ENCODE measurements at regions not wholly inside any gene's neighbourhood (a gene's known extent, or its start where the extent isn't known, plus 50 kb on each side); places are given as distances from the start of the nearest gene placed in this dataset.

GRCh38 chr12:127571578-127571977 lies 695.4 kb upstream of the TMEM132C start:
- Histone ChIP-seq H3K4me1 (ENCODE audit: control insufficient read depth in 1 of 2, insufficient read depth in 2 of 2, low read length in 2 of 2) (no peaks in the 10 kb centered on the region), H3K9me3 (ENCODE audit: control insufficient read depth in 1 of 2, low read length in 2 of 2) (no peaks in the 10 kb centered on the region), H3K36me3 (ENCODE audit: control insufficient read depth in 1 of 2, insufficient read depth in 2 of 2, low read length in 2 of 2) (no peaks in the 10 kb centered on the region), H3K4me3 (ENCODE audit: low read depth in 1 of 2, low read length in 2 of 2) (no peak overlapping the region), H3K27me3 (ENCODE audit: low read depth, low read length) (no peaks in the 10 kb centered on the region), H3K27ac (ENCODE audit: low read length) (no peak overlapping the region)

- no peaks in the 10 kb centered on the region for H3K4me1 ChIP-seq (ENCODE audit: control insufficient read depth in 1 of 2, insufficient read depth in 2 of 2, low read length in 2 of 2)
- no peaks in the 10 kb centered on the region for H3K9me3 ChIP-seq (ENCODE audit: control insufficient read depth in 1 of 2, low read length in 2 of 2)
- no peak overlapping the region for H3K4me3 ChIP-seq (ENCODE audit: low read depth in 1 of 2, low read length in 2 of 2)
- H3K36me3 ChIP-seq (ENCODE audit: control insufficient read depth in 1 of 2, insufficient read depth in 2 of 2, low read length in 2 of 2), result no peaks in the 10 kb centered on the region
- H3K27me3 ChIP-seq (ENCODE audit: low read depth, low read length), result no peaks in the 10 kb centered on the region
- H3K27ac ChIP-seq (ENCODE audit: low read length), result no peak overlapping the region
These were observed 687.5 kb upstream of the TMEM132C start for GRCh38 chr12:127579446-127579845.

GRCh38 chr12:127582074-127582473 lies 684.9 kb upstream of the TMEM132C start:
- Histone ChIP-seq H3K36me3 (ENCODE audit: control insufficient read depth in 1 of 2, insufficient read depth in 2 of 2, low read length in 2 of 2) (no peaks in the 10 kb centered on the region), H3K9me3 (ENCODE audit: control insufficient read depth in 1 of 2, low read length in 2 of 2) (no peaks in the 10 kb centered on the region), H3K4me3 (ENCODE audit: low read depth in 1 of 2, low read length in 2 of 2) (no peak overlapping the region), H3K4me1 (ENCODE audit: control insufficient read depth in 1 of 2, insufficient read depth in 2 of 2, low read length in 2 of 2) (no peaks in the 10 kb centered on the region), H3K27ac (ENCODE audit: low read length) (no peak overlapping the region), H3K27me3 (ENCODE audit: low read depth, low read length) (no peaks in the 10 kb centered on the region)

GRCh38 chr12:127583041-127583440 lies 683.9 kb upstream of the TMEM132C start:
- H3K36me3 ChIP-seq (ENCODE audit: control insufficient read depth in 1 of 2, insufficient read depth in 2 of 2, low read length in 2 of 2), result no peaks in the 10 kb centered on the region
- no peak overlapping the region for H3K27ac ChIP-seq (ENCODE audit: low read length)
- no peaks in the 10 kb centered on the region for H3K4me1 ChIP-seq (ENCODE audit: control insufficient read depth in 1 of 2, insufficient read depth in 2 of 2, low read length in 2 of 2)
- H3K27me3 ChIP-seq (ENCODE audit: low read depth, low read length), result no peaks in the 10 kb centered on the region
- H3K9me3 ChIP-seq (ENCODE audit: control insufficient read depth in 1 of 2, low read length in 2 of 2), result no peaks in the 10 kb centered on the region
- H3K4me3 ChIP-seq (ENCODE audit: low read depth in 1 of 2, low read length in 2 of 2), result no peak overlapping the region

- H3K27me3 ChIP-seq (ENCODE audit: low read depth, low read length), result no peaks in the 10 kb centered on the region
- no peaks in the 10 kb centered on the region for H3K4me1 ChIP-seq (ENCODE audit: control insufficient read depth in 1 of 2, insufficient read depth in 2 of 2, low read length in 2 of 2)
- H3K36me3 ChIP-seq (ENCODE audit: control insufficient read depth in 1 of 2, insufficient read depth in 2 of 2, low read length in 2 of 2), result no peaks in the 10 kb centered on the region
- no peak overlapping the region for H3K4me3 ChIP-seq (ENCODE audit: low read depth in 1 of 2, low read length in 2 of 2)
- no peaks in the 10 kb centered on the region for H3K9me3 ChIP-seq (ENCODE audit: control insufficient read depth in 1 of 2, low read length in 2 of 2)
- no peak overlapping the region for H3K27ac ChIP-seq (ENCODE audit: low read length)
These were observed 678.7 kb upstream of the TMEM132C start for GRCh38 chr12:127588249-127588648.

- Histone ChIP-seq H3K27me3 (ENCODE audit: low read depth, low read length) (no peaks in the 10 kb centered on the region), H3K9me3 (ENCODE audit: control insufficient read depth in 1 of 2, low read length in 2 of 2) (no peaks in the 10 kb centered on the region), H3K36me3 (ENCODE audit: control insufficient read depth in 1 of 2, insufficient read depth in 2 of 2, low read length in 2 of 2) (no peaks in the 10 kb centered on the region), H3K4me1 (ENCODE audit: control insufficient read depth in 1 of 2, insufficient read depth in 2 of 2, low read length in 2 of 2) (no peaks in the 10 kb centered on the region), H3K27ac (ENCODE audit: low read length) (no peak overlapping the region), H3K4me3 (ENCODE audit: low read depth in 1 of 2, low read length in 2 of 2) (no peak overlapping the region)
These were observed 677.4 kb upstream of the TMEM132C start for GRCh38 chr12:127589541-127589940.

GRCh38 chr12:127590868-127591267 lies 676.1 kb upstream of the TMEM132C start:
- H3K27me3 ChIP-seq (ENCODE audit: low read depth, low read length), result no peaks in the 10 kb centered on the region
- H3K27ac ChIP-seq (ENCODE audit: low read length), result no peak overlapping the region
- no peaks in the 10 kb centered on the region for H3K4me1 ChIP-seq (ENCODE audit: control insufficient read depth in 1 of 2, insufficient read depth in 2 of 2, low read length in 2 of 2)
- no peaks in the 10 kb centered on the region for H3K9me3 ChIP-seq (ENCODE audit: control insufficient read depth in 1 of 2, low read length in 2 of 2)
- H3K4me3 ChIP-seq (ENCODE audit: low read depth in 1 of 2, low read length in 2 of 2), result no peak overlapping the region
- H3K36me3 ChIP-seq (ENCODE audit: control insufficient read depth in 1 of 2, insufficient read depth in 2 of 2, low read length in 2 of 2), result no peaks in the 10 kb centered on the region

GRCh38 chr12:127592245-127592644 lies 674.7 kb upstream of the TMEM132C start:
- Histone ChIP-seq H3K36me3 (ENCODE audit: control insufficient read depth in 1 of 2, insufficient read depth in 2 of 2, low read length in 2 of 2) (no peaks in the 10 kb centered on the region), H3K27ac (ENCODE audit: low read length) (no peak overlapping the region), H3K4me3 (ENCODE audit: low read depth in 1 of 2, low read length in 2 of 2) (no peak overlapping the region), H3K4me1 (ENCODE audit: control insufficient read depth in 1 of 2, insufficient read depth in 2 of 2, low read length in 2 of 2) (no peaks in the 10 kb centered on the region), H3K27me3 (ENCODE audit: low read depth, low read length) (no peaks in the 10 kb centered on the region), H3K9me3 (ENCODE audit: control insufficient read depth in 1 of 2, low read length in 2 of 2) (no peaks in the 10 kb centered on the region)

GRCh38 chr12:127594351-127594970 lies 672.5 kb upstream of the TMEM132C start:
- H3K9me3 ChIP-seq (ENCODE audit: control insufficient read depth in 1 of 2, low read length in 2 of 2), result no peaks in the 10 kb centered on the region
- H3K36me3 ChIP-seq (ENCODE audit: control insufficient read depth in 1 of 2, insufficient read depth in 2 of 2, low read length in 2 of 2), result no peaks in the 10 kb centered on the region
- H3K4me1 ChIP-seq (ENCODE audit: control insufficient read depth in 1 of 2, insufficient read depth in 2 of 2, low read length in 2 of 2), result no peaks in the 10 kb centered on the region
- no peaks in the 10 kb centered on the region for H3K27me3 ChIP-seq (ENCODE audit: low read depth, low read length)
- no peak overlapping the region for H3K27ac ChIP-seq (ENCODE audit: low read length)
- H3K4me3 ChIP-seq (ENCODE audit: low read depth in 1 of 2, low read length in 2 of 2), result no peak overlapping the region

- no peaks in the 10 kb centered on the region for H3K27me3 ChIP-seq (ENCODE audit: low read depth, low read length)
- H3K27ac ChIP-seq (ENCODE audit: low read length), result no peak overlapping the region
- H3K4me1 ChIP-seq (ENCODE audit: control insufficient read depth in 1 of 2, insufficient read depth in 2 of 2, low read length in 2 of 2), result no peaks in the 10 kb centered on the region
- no peak overlapping the region for H3K4me3 ChIP-seq (ENCODE audit: low read depth in 1 of 2, low read length in 2 of 2)
- no peaks in the 10 kb centered on the region for H3K36me3 ChIP-seq (ENCODE audit: control insufficient read depth in 1 of 2, insufficient read depth in 2 of 2, low read length in 2 of 2)
- no peaks in the 10 kb centered on the region for H3K9me3 ChIP-seq (ENCODE audit: control insufficient read depth in 1 of 2, low read length in 2 of 2)
These were observed 671.5 kb upstream of the TMEM132C start for GRCh38 chr12:127595506-127595905.

- no peaks in the 10 kb centered on the region for H3K4me1 ChIP-seq (ENCODE audit: control insufficient read depth in 1 of 2, insufficient read depth in 2 of 2, low read length in 2 of 2)
- no peaks in the 10 kb centered on the region for H3K36me3 ChIP-seq (ENCODE audit: control insufficient read depth in 1 of 2, insufficient read depth in 2 of 2, low read length in 2 of 2)
- no peak overlapping the region for H3K4me3 ChIP-seq (ENCODE audit: low read depth in 1 of 2, low read length in 2 of 2)
- H3K9me3 ChIP-seq (ENCODE audit: control insufficient read depth in 1 of 2, low read length in 2 of 2), result no peaks in the 10 kb centered on the region
- H3K27ac ChIP-seq (ENCODE audit: low read length), result no peak overlapping the region
- no peaks in the 10 kb centered on the region for H3K27me3 ChIP-seq (ENCODE audit: low read depth, low read length)
These were observed 670.1 kb upstream of the TMEM132C start for GRCh38 chr12:127596891-127597290.

- H3K4me3 ChIP-seq (ENCODE audit: low read depth in 1 of 2, low read length in 2 of 2), result no peak overlapping the region
- no peaks in the 10 kb centered on the region for H3K36me3 ChIP-seq (ENCODE audit: control insufficient read depth in 1 of 2, insufficient read depth in 2 of 2, low read length in 2 of 2)
- H3K27ac ChIP-seq (ENCODE audit: low read length), result no peak overlapping the region
- H3K9me3 ChIP-seq (ENCODE audit: control insufficient read depth in 1 of 2, low read length in 2 of 2), result no peaks in the 10 kb centered on the region
- no peaks in the 10 kb centered on the region for H3K27me3 ChIP-seq (ENCODE audit: low read depth, low read length)
- H3K4me1 ChIP-seq (ENCODE audit: control insufficient read depth in 1 of 2, insufficient read depth in 2 of 2, low read length in 2 of 2), result no peaks in the 10 kb centered on the region
These were observed 667.5 kb upstream of the TMEM132C start for GRCh38 chr12:127599436-127599835.

Data from muscle layer of duodenum (tissue), 2 donors.